Hepatocyte (in vitro differentiated cells): ENCODE measurements at regions not wholly inside any gene's neighbourhood (a gene's known extent, or its start where the extent isn't known, plus 50 kb on each side); places are given as distances from the start of the nearest gene placed in this dataset.

Experiments
- DNase-seq: peaks from one replicate; pipeline ENCODE4 v3.0.0-alpha.2; 2016; ENCODE audit warnings: low spot score
- H2AFZ ChIP-seq: fragments of 200-600 bp; sonication (generic); 2 replicates; pipeline ENCODE4 v1.6.0; 2016; ENCODE audit warnings: antibody characterized with exemption, mild to moderate bottlenecking
- H3K27ac ChIP-seq: fragments of 200-600 bp; sonication (generic); 2 replicates; pipeline ENCODE4 v1.5.1; 2016; ENCODE audit warnings: mild to moderate bottlenecking
- H3K27me3 ChIP-seq: fragments of 200-600 bp; sonication (generic); 2 replicates; pipeline ENCODE4 v1.6.1; 2016
- H3K36me3 ChIP-seq: fragments of 200-600 bp; sonication (generic); replicated peaks from 2 replicates; pipeline ENCODE4 v1.5.1; 2016; ENCODE audit warnings: low read depth; ENCODE audit not compliant: insufficient read depth
- H3K4me1 ChIP-seq: fragments of 200-600 bp; sonication (generic); 2 replicates; pipeline ENCODE4 v1.5.1; 2016; ENCODE audit warnings: mild to moderate bottlenecking, moderate library complexity; ENCODE audit not compliant: insufficient read depth
- H3K4me2 ChIP-seq: fragments of 200-600 bp; sonication (generic); 2 replicates; pipeline ENCODE4 v1.6.0; 2016
- H3K4me3 ChIP-seq: fragments of 200-600 bp; sonication (generic); 2 replicates; pipeline ENCODE4 v1.5.1; 2016; ENCODE audit warnings: mild to moderate bottlenecking
- H3K79me2 ChIP-seq: fragments of 200-600 bp; sonication (generic); 2 replicates; pipeline ENCODE4 v1.6.0; 2017; ENCODE audit warnings: mild to moderate bottlenecking
- H3K9me2 ChIP-seq: fragments of 200-600 bp; sonication (generic); replicated peaks from 2 replicates; pipeline ENCODE4 v1.6.0; 2017; ENCODE audit warnings: mild to moderate bottlenecking; ENCODE audit not compliant: insufficient read depth
- H3K9me3 ChIP-seq: fragments of 200-600 bp; sonication (generic); 2 replicates; pipeline ENCODE4 v1.5.1; 2016; ENCODE audit warnings: low read depth, mild to moderate bottlenecking
- H4K20me1 ChIP-seq: fragments of 200-600 bp; sonication (generic); 2 replicates; pipeline ENCODE4 v1.6.0; 2016; ENCODE audit warnings: mild to moderate bottlenecking; ENCODE audit not compliant: insufficient read depth, poor library complexity, severe bottlenecking
- EZH2 ChIP-seq: fragments of 200-600 bp; sonication (generic); IDR thresholded peaks from 2 replicates; pipeline ENCODE4 v1.6.1; 2016; ENCODE audit warnings: antibody characterized with exemption, mild to moderate bottlenecking, borderline replicate concordance
- EZH2phosphoT487 ChIP-seq: fragments of 200-600 bp; sonication (generic); IDR thresholded peaks from one replicate; pipeline ENCODE4 v1.6.1; 2018; ENCODE audit warnings: antibody characterized with exemption, mild to moderate bottlenecking, low read depth, moderate library complexity; ENCODE audit not compliant: unreplicated experiment, severe bottlenecking
- WGBS: methylation state at CpG from one replicate; pipeline ENCODE4 v1.1.6; 2016; ENCODE audit warnings: low lambda C conversion rate; ENCODE audit errors: missing lambda C conversion rate; 5-methylcytosine and 5-hydroxymethylcytosine counted together
- TF ChIP-seq, protein P1 (sequence below): fragments of 200-600 bp; sonication (generic); IDR thresholded peaks from 2 replicates; pipeline ENCODE4 v1.5.1; 2016; ENCODE audit warnings: antibody characterized with exemption, mild to moderate bottlenecking; ENCODE audit not compliant: poor library complexity

GRCh38 chrX:85590638-85591037 lies 211.2 kb upstream of the POF1B start:
- Histone ChIP-seq H3K4me2 (no peak overlapping the region), H3K27me3 (no peaks in the 10 kb centered on the region), H3K79me2 (no peaks in the 10 kb centered on the region), H3K36me3 (no peaks in the 10 kb centered on the region), H2AFZ (no peak overlapping the region), H4K20me1 (no peaks in the 10 kb centered on the region), H3K4me3 (no peak overlapping the region), H3K9me3 (no peaks in the 10 kb centered on the region), H3K9me2 (no peaks in the 10 kb centered on the region), H3K4me1 (no peaks in the 10 kb centered on the region), H3K27ac (no peak overlapping the region)
- TF ChIP-seq EZH2 (no peak), EZH2phosphoT487 (no peak)
- TF ChIP-seq, protein P1, sequence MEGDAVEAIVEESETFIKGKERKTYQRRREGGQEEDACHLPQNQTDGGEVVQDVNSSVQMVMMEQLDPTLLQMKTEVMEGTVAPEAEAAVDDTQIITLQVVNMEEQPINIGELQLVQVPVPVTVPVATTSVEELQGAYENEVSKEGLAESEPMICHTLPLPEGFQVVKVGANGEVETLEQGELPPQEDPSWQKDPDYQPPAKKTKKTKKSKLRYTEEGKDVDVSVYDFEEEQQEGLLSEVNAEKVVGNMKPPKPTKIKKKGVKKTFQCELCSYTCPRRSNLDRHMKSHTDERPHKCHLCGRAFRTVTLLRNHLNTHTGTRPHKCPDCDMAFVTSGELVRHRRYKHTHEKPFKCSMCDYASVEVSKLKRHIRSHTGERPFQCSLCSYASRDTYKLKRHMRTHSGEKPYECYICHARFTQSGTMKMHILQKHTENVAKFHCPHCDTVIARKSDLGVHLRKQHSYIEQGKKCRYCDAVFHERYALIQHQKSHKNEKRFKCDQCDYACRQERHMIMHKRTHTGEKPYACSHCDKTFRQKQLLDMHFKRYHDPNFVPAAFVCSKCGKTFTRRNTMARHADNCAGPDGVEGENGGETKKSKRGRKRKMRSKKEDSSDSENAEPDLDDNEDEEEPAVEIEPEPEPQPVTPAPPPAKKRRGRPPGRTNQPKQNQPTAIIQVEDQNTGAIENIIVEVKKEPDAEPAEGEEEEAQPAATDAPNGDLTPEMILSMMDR = no peak
- DNase-seq = no peak
- WGBS = 40% methylated on average over 2 of the region's 2 CpGs

GRCh38 chrX:85573801-85574200 lies 194.3 kb upstream of the POF1B start:
- Histone ChIP-seq H3K27me3 (no peaks in the 10 kb centered on the region), H3K4me2 (no peak overlapping the region), H4K20me1 (no peaks in the 10 kb centered on the region), H3K79me2 (no peaks in the 10 kb centered on the region), H3K36me3 (no peaks in the 10 kb centered on the region), H3K9me3 (no peaks in the 10 kb centered on the region), H2AFZ (no peak overlapping the region), H3K9me2 (no peaks in the 10 kb centered on the region), H3K4me3 (no peak overlapping the region), H3K27ac (no peak overlapping the region), H3K4me1 (no peaks in the 10 kb centered on the region)
- TF ChIP-seq EZH2 = no peak
- TF ChIP-seq EZH2phosphoT487 = no peak
- TF ChIP-seq, protein P1 = no peak
- DNase-seq = no peak
- WGBS = 77% methylated on average over 3 of the region's 3 CpGs

DNA sequence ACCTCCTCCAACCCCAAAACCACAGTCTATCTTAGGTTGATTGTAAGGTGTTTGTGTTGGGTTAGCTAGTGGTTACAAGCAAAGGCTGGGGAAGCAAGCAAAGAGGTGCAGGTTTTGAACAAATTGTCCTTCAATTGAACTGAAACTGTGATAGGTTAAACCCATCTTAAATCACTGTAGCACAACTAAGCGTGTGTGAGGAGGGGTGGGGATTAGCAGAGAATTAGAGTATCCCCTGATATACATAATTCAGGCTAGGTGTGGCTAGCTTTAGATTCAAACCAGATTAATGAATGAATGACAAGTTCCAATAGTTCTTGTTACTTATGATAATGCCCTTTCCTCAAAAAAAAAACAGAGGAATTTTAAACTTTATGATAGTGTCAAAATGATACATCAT lies 191.0 kb upstream of the POF1B start:
- H3K4me3 ChIP-seq = no peak overlapping the region
- no peak for TF ChIP-seq EZH2phosphoT487
- TF ChIP-seq EZH2 = no peak
- TF ChIP-seq, protein P1 = no peak
- H3K4me2 ChIP-seq = no peak overlapping the region
- H4K20me1 ChIP-seq = no peaks in the 10 kb centered on the region
- no peaks in the 10 kb centered on the region for H3K36me3 ChIP-seq
- H2AFZ ChIP-seq = no peak overlapping the region
- no peaks in the 10 kb centered on the region for H3K9me2 ChIP-seq
- H3K27me3 ChIP-seq = no peaks in the 10 kb centered on the region
- no peaks in the 10 kb centered on the region for H3K4me1 ChIP-seq
- H3K27ac ChIP-seq = no peak overlapping the region
- no peaks in the 10 kb centered on the region for H3K9me3 ChIP-seq
- H3K79me2 ChIP-seq = no peaks in the 10 kb centered on the region
- DNase-seq = no peak
- WGBS = 38% methylated on average over 1 of the region's 1 CpG

DNA sequence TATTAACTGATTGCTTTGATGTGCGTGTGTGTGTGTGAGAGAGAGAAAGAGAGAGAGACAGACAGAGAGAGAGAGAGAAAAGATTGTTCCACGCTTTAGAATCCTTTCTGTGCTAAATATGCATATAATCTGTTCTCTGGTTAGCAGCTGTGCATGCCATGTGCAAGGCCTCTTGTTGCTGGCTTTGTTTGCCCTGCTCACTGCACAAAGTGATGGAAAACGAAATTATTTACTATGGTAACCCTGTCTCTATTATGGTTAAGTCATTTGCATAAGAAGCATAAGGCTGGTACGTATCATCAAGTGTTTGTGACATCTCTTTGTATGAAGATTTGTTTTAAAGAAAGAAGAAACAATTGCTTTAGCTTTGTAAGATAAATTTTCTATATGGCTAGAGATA lies 190.2 kb upstream of the POF1B start:
- Histone ChIP-seq H4K20me1 (no peaks in the 10 kb centered on the region), H3K4me1 (no peaks in the 10 kb centered on the region), H3K27me3 (no peaks in the 10 kb centered on the region), H3K79me2 (no peaks in the 10 kb centered on the region), H2AFZ (no peak overlapping the region), H3K27ac (no peak overlapping the region), H3K9me2 (no peaks in the 10 kb centered on the region), H3K4me3 (no peak overlapping the region), H3K9me3 (no peaks in the 10 kb centered on the region), H3K36me3 (no peaks in the 10 kb centered on the region), H3K4me2 (no peak overlapping the region)
- DNase-seq = no peak
- TF ChIP-seq EZH2 (no peak), EZH2phosphoT487 (no peak)
- TF ChIP-seq, protein P1 = no peak
- WGBS = 47% methylated on average over 4 of the region's 4 CpGs
